Stimulated activated CD8-positive, alpha-beta memory T cell treated with anti-CD3 and anti-CD28 coated beads, Interleukin-4, amount 100 ng/mL, for 1 hour (primary cell): ENCODE measurements at regions not wholly inside any gene's neighbourhood (a gene's known extent, or its start where the extent isn't known, plus 50 kb on each side); places are given as distances from the start of the nearest gene placed in this dataset.

Experiments
- DNase-seq, 2 donors: peaks; one replicate each; pipeline ENCODE4 v3.0.0-alpha.2; 2020; ENCODE audit warnings: low read depth in 2 of 2, low spot score in 1 of 2

DNA sequence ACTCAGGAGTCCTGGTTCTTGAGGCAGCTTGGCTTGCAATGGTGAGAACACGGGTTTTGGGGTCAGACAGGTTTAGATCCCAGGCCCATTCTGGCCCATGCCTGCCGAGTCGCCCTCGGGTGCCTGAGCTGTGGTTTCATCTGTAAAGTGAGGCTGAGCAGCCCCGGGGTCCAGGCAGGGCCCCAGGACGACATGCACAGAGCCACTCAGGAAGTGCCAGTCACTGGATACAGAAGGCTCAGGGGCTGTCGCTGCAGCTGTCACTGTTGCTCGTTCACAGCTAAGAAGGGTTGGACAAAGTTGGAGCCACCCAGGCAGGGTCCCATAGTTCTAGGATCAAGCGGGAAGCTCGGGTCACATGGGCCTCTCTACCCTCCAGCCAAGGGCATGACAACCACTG is 403.1 kb downstream of the BCL11B start:
- no peak for DNase-seq

DNA sequence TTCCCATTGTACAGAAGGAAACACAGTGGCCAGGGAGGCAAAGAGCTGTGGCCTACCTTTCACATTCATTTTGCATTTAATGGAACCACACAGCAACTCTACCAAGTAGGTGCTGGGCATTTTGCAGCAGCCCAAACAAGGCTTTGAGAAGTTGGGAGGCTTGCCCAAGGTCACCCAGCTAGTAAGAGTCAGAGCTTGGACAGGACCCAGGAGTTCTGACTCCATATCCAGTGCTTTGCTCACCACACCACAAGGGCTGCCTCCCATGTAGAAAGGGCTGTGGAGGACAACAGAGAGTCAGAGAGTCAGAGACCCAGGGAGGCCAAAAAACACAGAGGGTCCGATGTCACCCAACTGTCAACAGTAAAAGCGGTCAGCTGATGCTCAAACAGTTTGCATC is 400.2 kb downstream of the BCL11B start:
- no peak for DNase-seq

DNA sequence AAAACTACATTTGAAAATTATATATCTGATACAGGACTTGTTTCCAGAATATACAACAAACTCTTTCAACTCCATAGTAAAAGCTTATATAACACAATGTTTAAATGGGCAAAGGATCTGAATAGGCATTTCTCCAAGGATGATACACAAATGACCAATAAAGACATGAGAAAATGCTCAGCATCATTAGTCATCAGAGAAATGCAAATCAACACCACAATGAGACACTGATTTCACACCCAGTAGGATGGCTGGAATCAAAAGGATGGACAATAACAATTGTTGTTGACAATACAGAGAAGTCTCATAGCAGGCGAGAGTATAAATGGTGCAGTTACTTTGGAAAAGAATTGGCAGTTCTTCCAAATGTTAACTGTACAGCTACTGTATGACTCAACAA is 394.9 kb downstream of the BCL11B start:
- DNase-seq = no peak

DNA sequence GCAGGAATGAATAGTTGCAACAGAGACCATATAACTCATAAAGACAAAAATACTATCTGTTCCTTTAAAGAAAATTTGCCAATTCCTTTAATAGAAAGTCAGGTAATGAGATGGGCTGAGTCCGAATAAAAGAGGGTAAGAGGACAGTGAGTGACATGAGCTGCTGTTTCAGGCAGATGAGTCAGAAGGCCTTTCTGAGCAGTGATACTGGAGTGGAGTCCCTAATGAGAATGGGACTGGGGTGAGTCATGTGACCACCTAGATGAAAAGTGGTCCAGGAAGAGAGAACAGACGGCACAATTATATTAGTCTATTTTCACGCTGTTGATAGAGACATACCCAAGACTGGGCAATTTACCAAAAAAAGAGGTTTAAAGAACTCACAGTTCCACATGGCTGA is 393.7 kb downstream of the BCL11B start:
- DNase-seq = no peak

- no peak for DNase-seq
Measured at GRCh38 chr14:98886982-98887381, 385.0 kb downstream of the BCL11B start.

DNA sequence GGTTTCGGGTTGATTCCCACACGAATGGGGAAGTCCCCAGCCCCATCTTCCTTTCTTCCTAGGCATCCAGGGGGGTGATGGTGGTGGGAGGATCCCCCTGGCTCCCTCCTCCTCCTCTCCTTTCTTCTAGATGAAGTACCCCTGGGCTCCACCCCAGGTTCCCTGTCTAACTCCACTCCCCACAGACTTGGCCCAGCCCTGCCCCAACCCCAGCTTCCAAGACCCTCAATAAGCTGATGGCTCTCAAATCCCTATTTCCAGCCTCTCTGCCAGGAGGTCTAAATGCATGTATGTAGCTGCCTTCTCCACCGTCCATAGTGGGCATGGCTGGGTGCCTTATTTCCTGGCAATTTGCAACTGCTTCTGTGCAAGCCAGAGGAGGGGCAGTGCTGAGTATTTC is 383.7 kb downstream of the BCL11B start:
- no peak for DNase-seq

- DNase-seq = no peak
Measured at GRCh38 chr14:98888927-98889835, 382.8 kb downstream of the BCL11B start.

- DNase-seq = no peak
Measured at GRCh38 chr14:98889836-98890185, 382.2 kb downstream of the BCL11B start.

- DNase-seq = no peak
Measured at GRCh38 chr14:98890556-98891340, 381.2 kb downstream of the BCL11B start.

GRCh38 chr14:98893675-98894074 is 378.3 kb downstream of the BCL11B start:
- DNase-seq = no peak

DNA sequence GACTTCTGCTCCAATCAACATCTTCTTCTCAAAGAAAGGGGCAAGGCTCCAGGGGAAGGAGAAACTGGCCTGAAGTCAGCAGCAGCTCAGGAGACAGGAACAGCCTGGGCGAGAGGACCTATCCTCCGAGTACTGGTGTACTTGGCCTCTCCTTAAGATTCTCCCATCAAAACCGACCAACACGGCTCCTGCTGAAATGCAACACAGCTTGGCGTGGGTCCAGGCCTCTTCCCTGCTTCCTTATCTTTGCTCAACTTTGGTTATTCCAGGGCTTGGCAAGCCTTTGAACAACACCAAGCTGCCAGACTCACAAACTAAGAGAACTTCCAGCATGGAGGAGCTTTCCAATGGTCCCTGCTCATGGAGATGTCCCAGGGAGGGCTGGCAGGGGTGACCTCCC is 377.4 kb downstream of the BCL11B start:
- no peak for DNase-seq

- no peak for DNase-seq
Measured at GRCh38 chr14:98896449-98896848, 375.5 kb downstream of the BCL11B start.

DNA sequence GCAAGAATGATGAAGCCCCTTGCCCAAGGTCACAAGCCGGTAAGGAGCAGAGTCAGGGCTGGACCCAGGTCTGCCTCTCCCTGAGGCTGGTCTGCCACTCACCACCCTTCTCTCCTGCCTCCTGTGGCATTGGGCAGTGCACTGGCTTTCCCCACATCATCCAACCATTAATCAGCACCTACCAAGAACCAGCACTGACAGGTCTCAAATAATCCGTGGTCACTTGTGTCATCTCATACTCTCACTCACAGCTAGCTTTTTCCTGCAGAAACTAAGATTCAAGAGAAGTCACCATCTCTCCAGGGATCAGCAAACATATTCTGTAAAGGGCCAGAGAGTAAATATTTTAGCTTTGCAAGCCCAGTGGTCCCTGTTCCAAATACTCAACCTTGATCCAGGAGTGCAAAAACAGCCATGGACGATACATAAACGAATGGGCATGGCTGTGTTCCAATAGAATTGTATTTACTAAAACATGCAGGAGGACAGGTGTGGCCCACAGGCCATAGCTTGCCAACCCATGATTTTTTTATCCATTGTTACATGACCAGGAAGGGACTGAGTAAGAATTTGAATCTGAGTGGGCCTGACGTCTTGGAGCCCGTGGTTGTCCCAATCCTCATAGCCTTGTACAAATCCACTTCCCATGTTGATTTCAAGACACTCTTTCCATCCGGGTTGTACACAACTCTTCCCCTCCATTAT is 374.2 kb downstream of the BCL11B start:
- DNase-seq = no peak

GRCh38 chr14:98899441-98899840 is 372.6 kb downstream of the BCL11B start:
- no peak for DNase-seq

DNA sequence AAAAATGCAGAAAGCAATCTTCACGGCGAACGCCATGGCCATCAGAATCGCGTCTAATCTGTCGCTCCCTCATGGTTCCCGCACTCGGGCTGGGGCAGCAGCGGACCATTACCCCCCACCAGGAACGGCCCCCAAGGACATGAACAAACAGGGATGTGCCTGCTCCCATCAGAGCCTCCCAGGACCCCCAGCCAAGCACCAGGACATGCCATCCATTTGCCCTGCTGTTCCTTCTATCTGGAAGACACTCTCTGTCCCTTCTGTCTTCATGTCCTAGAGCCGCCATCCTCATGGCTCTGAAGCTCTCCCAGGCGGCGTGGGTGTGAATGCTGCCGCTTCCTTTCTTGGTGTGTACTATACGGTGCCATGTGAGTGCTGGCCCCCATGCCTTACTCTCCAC is 371.8 kb downstream of the BCL11B start:
- DNase-seq = no peak

- DNase-seq = no peak
Measured at GRCh38 chr14:98900798-98901197, 371.2 kb downstream of the BCL11B start.

GRCh38 chr14:98901511-98902205 is 370.3 kb downstream of the BCL11B start:
- DNase-seq = no peak

GRCh38 chr14:98903371-98903770 is 368.6 kb downstream of the BCL11B start:
- no peak for DNase-seq

DNA sequence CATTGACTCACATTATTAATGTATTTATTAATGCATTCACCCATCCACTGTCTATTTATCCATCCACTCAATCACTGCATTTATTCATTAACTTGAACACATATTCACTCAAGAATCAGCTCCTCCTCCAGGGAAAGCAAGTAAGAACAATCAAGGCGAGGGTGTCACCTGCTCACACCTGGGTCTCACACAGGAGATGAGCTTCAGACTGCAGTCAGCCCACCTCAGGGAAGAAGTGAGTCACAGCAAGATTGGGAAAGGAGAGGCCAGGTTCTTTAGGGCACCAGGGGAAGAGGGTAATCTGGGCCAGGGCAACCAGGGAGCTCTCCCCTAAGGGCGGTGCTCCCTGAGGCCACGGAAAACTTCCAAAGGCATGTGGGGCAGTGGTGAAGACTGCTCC is 367.3 kb downstream of the BCL11B start:
- no peak for DNase-seq

- DNase-seq = no peak
Measured at GRCh38 chr14:98906123-98906995, 365.6 kb downstream of the BCL11B start.
